ENCODE measurements at regions not wholly inside any gene's neighbourhood (a gene's known extent, or its start where the extent isn't known, plus 50 kb on each side); places are given as distances from the start of the nearest gene placed in this dataset.

- no peak for TF ChIP-seq RAD21 (IDR thresholded peaks at IDR 0.05 in 1 of 2, conservative IDR thresholded peaks at IDR 0.05 in 1 of 2; ENCODE audit: low read depth in 2 of 2, low read length in 2 of 2)
- TF ChIP-seq GTF2F1 (IDR thresholded peaks at IDR 0.05; ENCODE audit: borderline replicate concordance, low read depth, low read length): no peak
- no peak for TF ChIP-seq FOSL1 (IDR thresholded peaks at IDR 0.05; ENCODE audit: insufficient read depth, low read depth, low read length)
- no peak for TF ChIP-seq ASH2L (IDR thresholded peaks at IDR 0.05; ENCODE audit: low read length)
- no peak for TF ChIP-seq CEBPB (IDR thresholded peaks at IDR 0.05; ENCODE audit: low read depth, low read length)
- no peak for TF ChIP-seq SRF (IDR thresholded peaks at IDR 0.05; ENCODE audit: low read depth, low read length)
- no peak for TF ChIP-seq POU5F1 (IDR thresholded peaks at IDR 0.05; ENCODE audit: low read depth, low read length)
Measured at GRCh38 chr10:33661580-33662336, 327.3 kb upstream of the NRP1 start (continued).

Measured in H1 (cell line).